ENCODE measurements at regions not wholly inside any gene's neighbourhood (a gene's known extent, or its start where the extent isn't known, plus 50 kb on each side); places are given as distances from the start of the nearest gene placed in this dataset.

DNA sequence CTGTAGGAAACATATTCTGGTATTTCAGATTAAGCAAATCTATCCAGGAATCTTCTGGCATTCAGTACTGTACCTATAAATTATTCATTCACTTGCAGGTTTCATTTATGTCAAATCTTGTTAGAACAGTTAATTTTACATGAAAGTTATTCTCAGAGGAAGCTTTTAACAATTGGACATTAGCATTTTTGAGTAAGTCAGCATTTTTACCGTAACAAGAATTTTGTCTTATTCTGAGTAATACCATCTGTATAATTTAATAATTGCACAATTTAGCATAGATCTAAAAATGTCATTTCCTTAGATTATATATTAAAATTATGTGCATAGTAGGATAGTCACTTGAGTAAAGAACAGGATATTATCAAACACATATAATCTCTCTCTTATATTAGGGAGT, 764.8 kb upstream of the LRFN5 start:
- no peak for TF ChIP-seq CTCF (conservative IDR thresholded peaks at IDR 0.05; ENCODE audit: low read length)
- no peak overlapping the region for H3K4me3 ChIP-seq (ENCODE audit: low read length)
- DNase-seq (ENCODE audit: low read depth) = no peak

- no peak overlapping the region for H3K4me3 ChIP-seq (ENCODE audit: low read length)
- no peak for TF ChIP-seq CTCF (conservative IDR thresholded peaks at IDR 0.05; ENCODE audit: low read length)
- DNase-seq (ENCODE audit: low read depth) = no peak
Measured at GRCh38 chr14:40838601-40839000, 768.1 kb upstream of the LRFN5 start.

- no peak for DNase-seq (ENCODE audit: low read depth)
- TF ChIP-seq CTCF (conservative IDR thresholded peaks at IDR 0.05; ENCODE audit: low read length) = no peak
- no peak overlapping the region for H3K4me3 ChIP-seq (ENCODE audit: low read length)
Measured at GRCh38 chr14:40806471-40806870, 800.2 kb upstream of the LRFN5 start.

GRCh38 chr14:40796168-40796567, 810.5 kb upstream of the LRFN5 start:
- H3K4me3 ChIP-seq (ENCODE audit: low read length) = no peak overlapping the region
- no peak for DNase-seq (ENCODE audit: low read depth)
- no peak for TF ChIP-seq CTCF (conservative IDR thresholded peaks at IDR 0.05; ENCODE audit: low read length)

DNA sequence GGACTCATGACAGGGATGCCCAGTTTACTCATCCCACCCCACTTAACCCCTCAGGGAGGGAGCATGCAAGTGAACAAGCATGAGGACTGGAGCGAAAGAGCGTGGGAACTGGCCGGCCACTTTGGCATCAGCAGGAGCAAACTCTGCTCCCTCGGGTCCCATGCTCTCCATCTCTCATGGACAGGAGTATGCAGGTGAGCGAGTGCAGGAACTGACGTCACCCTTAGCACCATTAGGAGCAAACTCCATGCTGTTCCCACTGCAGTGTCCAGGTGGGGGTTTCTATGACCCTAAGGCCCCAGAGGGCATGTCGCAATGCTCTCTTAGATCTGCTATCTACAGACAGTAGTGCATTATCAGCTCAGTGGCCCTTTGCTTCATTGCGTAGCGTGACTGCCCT, 821.8 kb upstream of the LRFN5 start:
- TF ChIP-seq CTCF (conservative IDR thresholded peaks at IDR 0.05; ENCODE audit: low read length) = no peak
- no peak for DNase-seq (ENCODE audit: low read depth)

DNA sequence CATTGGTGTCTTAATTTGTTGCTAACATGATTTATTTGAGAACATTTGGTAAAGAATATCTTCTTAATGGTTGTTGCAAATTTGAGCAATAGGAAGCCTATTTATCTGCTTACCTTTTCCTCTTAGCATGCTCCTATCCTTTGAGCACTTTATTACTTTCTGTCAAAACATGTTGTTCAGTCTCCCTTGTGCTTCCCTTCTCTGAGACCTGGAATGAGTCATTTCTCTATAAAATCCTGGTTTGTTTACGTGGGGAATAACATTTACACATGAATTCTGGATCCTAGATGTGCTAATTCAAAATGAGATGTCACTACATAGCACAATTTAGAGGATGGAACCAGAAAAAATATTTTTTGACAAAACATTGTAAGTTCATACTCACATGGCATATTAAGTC, 844.0 kb upstream of the LRFN5 start:
- no peak overlapping the region for H3K4me3 ChIP-seq (ENCODE audit: low read length)
- no peak for DNase-seq (ENCODE audit: low read depth)
- TF ChIP-seq CTCF (conservative IDR thresholded peaks at IDR 0.05; ENCODE audit: low read length) = no peak

More for the DNA sequence above, 821.8 kb upstream of the LRFN5 start:
- no peak overlapping the region for H3K4me3 ChIP-seq (ENCODE audit: low read length)

- TF ChIP-seq CTCF (conservative IDR thresholded peaks at IDR 0.05; ENCODE audit: low read length) = no peak
- no peak overlapping the region for H3K4me3 ChIP-seq (ENCODE audit: low read length)
- DNase-seq (ENCODE audit: low read depth) = no peak
Measured at GRCh38 chr14:40762177-40762576, 844.5 kb upstream of the LRFN5 start.

Data from AG10803 (cell line).